GM19452 (cell line): ENCODE measurements at regions not wholly inside any gene's neighbourhood (a gene's known extent, or its start where the extent isn't known, plus 50 kb on each side); places are given as distances from the start of the nearest gene placed in this dataset.
"Not testable (repeated sequence)": the region's sequence is repeated elsewhere in the genome, so short reads cannot be mapped to it uniquely, and the experiment has no call there.

Source experiments
- ATAC-seq: cut with Tn5 transposase; IDR thresholded peaks from one replicate; pipeline ENCODE4 v1.9.1; 2021; ENCODE audit not compliant: unreplicated experiment

GRCh38 chr5:30505014-30505886 lies 688.2 kb upstream of the CDH6 start:
- ATAC-seq: no peak

GRCh38 chr5:30502277-30502676 lies 691.2 kb upstream of the CDH6 start:
- no peak for ATAC-seq

- no peak for ATAC-seq
These were observed 692.4 kb upstream of the CDH6 start for GRCh38 chr5:30501065-30501464.

- no peak for ATAC-seq
These were observed 693.0 kb upstream of the CDH6 start for GRCh38 chr5:30500513-30500912.

GRCh38 chr5:30499402-30499801 lies 694.1 kb upstream of the CDH6 start:
- ATAC-seq: no peak

- ATAC-seq: no peak
These were observed 694.5 kb upstream of the CDH6 start for GRCh38 chr5:30498972-30499371.

- not testable (repeated sequence) for ATAC-seq
These were observed 695.0 kb upstream of the CDH6 start for GRCh38 chr5:30498509-30498908.

- not testable (repeated sequence) for ATAC-seq
These were observed 699.4 kb upstream of the CDH6 start for GRCh38 chr5:30494113-30494512.

- ATAC-seq: no peak
These were observed 714.4 kb upstream of the CDH6 start for GRCh38 chr5:30479104-30479503.

- no peak for ATAC-seq
These were observed 718.1 kb upstream of the CDH6 start for GRCh38 chr5:30475429-30475828.

GRCh38 chr5:30469691-30470090 lies 723.8 kb upstream of the CDH6 start:
- ATAC-seq: no peak

- ATAC-seq: no peak
These were observed 734.8 kb upstream of the CDH6 start for GRCh38 chr5:30458681-30459080.

- not testable (repeated sequence) for ATAC-seq
These were observed 738.0 kb upstream of the CDH6 start for GRCh38 chr5:30455484-30455883.

GRCh38 chr5:30453168-30453567 lies 740.3 kb upstream of the CDH6 start:
- ATAC-seq: no peak

- no peak for ATAC-seq
These were observed 743.3 kb upstream of the CDH6 start for GRCh38 chr5:30450153-30450552.

- ATAC-seq: no peak
These were observed 746.1 kb upstream of the CDH6 start for GRCh38 chr5:30447431-30447830.

GRCh38 chr5:30446456-30446855 lies 747.0 kb upstream of the CDH6 start:
- no peak for ATAC-seq

GRCh38 chr5:30438785-30439184 lies 754.7 kb upstream of the CDH6 start:
- no peak for ATAC-seq

GRCh38 chr5:30436691-30437090 lies 756.8 kb upstream of the CDH6 start:
- ATAC-seq: no peak

- not testable (repeated sequence) for ATAC-seq
These were observed 764.5 kb upstream of the CDH6 start for GRCh38 chr5:30428866-30429407.

GRCh38 chr5:30414078-30414477 lies 779.4 kb upstream of the CDH6 start:
- ATAC-seq: no peak

- ATAC-seq: no peak
These were observed 779.9 kb upstream of the CDH6 start for GRCh38 chr5:30413540-30413939.

GRCh38 chr5:30405821-30406220 lies 787.7 kb upstream of the CDH6 start:
- no peak for ATAC-seq
